ENCODE measurements at regions not wholly inside any gene's neighbourhood (a gene's known extent, or its start where the extent isn't known, plus 50 kb on each side); places are given as distances from the start of the nearest gene placed in this dataset.

DNA sequence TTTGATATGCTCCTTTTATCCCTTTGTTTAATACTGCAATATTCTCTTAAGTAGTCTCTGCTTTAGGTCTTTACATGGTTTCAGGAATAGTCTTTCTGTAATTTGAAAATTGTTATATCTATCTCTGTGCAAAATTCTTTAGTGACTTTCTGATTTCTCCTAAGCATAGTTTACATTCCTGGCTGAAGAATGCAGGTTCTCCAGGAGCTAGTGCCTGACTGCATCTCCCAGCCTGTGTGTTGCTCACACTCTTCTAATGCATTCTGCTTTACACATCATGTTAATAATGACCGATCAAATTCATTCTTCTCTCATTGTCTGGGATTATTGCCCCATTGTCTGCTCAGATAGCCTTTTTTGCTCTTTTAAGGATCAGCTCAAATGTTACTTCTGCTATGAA is 1349.2 kb downstream of the DSC3 start:
- TF ChIP-seq POLR2A (IDR thresholded peaks at IDR 0.05; ENCODE audit: low read length) (no peak), GATA1 (IDR thresholded peaks at IDR 0.05; ENCODE audit: low read depth, low read length) (no peak)

Measured in erythroblast (primary cell).